ENCODE measurements at regions not wholly inside any gene's neighbourhood (a gene's known extent, or its start where the extent isn't known, plus 50 kb on each side); places are given as distances from the start of the nearest gene placed in this dataset.

DNA sequence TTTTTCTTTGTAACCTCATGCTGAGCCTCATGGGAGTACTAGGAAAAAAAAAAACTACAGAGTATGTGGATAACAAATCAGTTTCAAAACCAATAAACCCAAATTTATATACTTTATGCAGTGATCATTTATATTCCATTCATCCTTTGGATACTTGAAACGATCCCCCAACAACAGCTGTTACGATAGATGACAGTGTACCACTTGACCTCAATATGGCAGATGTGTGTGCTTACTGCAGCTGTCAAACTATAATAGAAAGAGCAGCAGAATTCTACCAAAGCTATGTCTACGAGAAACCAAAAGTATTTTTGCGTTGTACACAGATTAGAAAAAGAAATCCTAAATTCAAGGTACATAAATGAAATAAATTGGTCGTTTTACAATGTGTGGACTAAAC lies 337.8 kb downstream of the PDGFC start:
- no peaks in the 10 kb centered on the region for H4K20me1 ChIP-seq (ENCODE audit: control insufficient read depth, insufficient read depth, low read length, poor library complexity, severe bottlenecking)
- H3K27ac Mint-ChIP-seq: no peak overlapping the region
- no peaks in the 10 kb centered on the region for H3K9me3 Mint-ChIP-seq (ENCODE audit: insufficient read depth)
- intact Hi-C loops (cut with micrococcal nuclease): no loop called here
- H3K9me3 ChIP-seq (ENCODE audit: control extremely low read depth in 1 of 3, control insufficient read depth in 2 of 3, insufficient read depth in 1 of 3, low read length in 2 of 3): peaks cover 0 to 1% (median 0%) of the 10 kb centered on the region in 3 donors
- H3K4me3 ChIP-seq (ENCODE audit: control extremely low read depth in 1 of 5, extremely low read depth in 1 of 5, insufficient read depth in 1 of 5, low read depth in 2 of 5, low read length in 4 of 5): no peak overlapping the region
- no peaks in the 10 kb centered on the region for H3K36me3 ChIP-seq (replicated peaks in 1 of 2; ENCODE audit: control extremely low read depth in 1 of 2, control insufficient read depth in 1 of 2, extremely low read depth in 1 of 2, insufficient read depth in 2 of 2, low read length in 1 of 2)
- no peak overlapping the region for H3K4me2 ChIP-seq (replicated peaks; ENCODE audit: low read depth, low read length, poor library complexity, severe bottlenecking)
- TF ChIP-seq, protein P1, sequence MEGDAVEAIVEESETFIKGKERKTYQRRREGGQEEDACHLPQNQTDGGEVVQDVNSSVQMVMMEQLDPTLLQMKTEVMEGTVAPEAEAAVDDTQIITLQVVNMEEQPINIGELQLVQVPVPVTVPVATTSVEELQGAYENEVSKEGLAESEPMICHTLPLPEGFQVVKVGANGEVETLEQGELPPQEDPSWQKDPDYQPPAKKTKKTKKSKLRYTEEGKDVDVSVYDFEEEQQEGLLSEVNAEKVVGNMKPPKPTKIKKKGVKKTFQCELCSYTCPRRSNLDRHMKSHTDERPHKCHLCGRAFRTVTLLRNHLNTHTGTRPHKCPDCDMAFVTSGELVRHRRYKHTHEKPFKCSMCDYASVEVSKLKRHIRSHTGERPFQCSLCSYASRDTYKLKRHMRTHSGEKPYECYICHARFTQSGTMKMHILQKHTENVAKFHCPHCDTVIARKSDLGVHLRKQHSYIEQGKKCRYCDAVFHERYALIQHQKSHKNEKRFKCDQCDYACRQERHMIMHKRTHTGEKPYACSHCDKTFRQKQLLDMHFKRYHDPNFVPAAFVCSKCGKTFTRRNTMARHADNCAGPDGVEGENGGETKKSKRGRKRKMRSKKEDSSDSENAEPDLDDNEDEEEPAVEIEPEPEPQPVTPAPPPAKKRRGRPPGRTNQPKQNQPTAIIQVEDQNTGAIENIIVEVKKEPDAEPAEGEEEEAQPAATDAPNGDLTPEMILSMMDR (IDR thresholded peaks at IDR 0.05): no peak
- TF ChIP-seq EZH2 (IDR thresholded peaks at IDR 0.05; ENCODE audit: borderline replicate concordance, insufficient read depth, low read depth, low read length, poor library complexity, severe bottlenecking): no peak
- ATAC-seq (ENCODE audit: low read depth): no peak
- no peaks in the 10 kb centered on the region for H3K27me3 Mint-ChIP-seq
- no peak for DNase-seq
- no peaks in the 10 kb centered on the region for H3K4me1 ChIP-seq (ENCODE audit: control insufficient read depth in 2 of 2, insufficient read depth in 2 of 2, low read length in 2 of 2)
- no peak overlapping the region for H2AFZ ChIP-seq (ENCODE audit: insufficient read depth, low read depth, low read length, poor library complexity, severe bottlenecking)
- no peaks in the 10 kb centered on the region for H3K79me2 ChIP-seq (ENCODE audit: control insufficient read depth, insufficient read depth, low read length)
- ChIA-PET CTCF (no interaction called here), POLR2A (no interaction called here)
- WGBS (ENCODE audit: insufficient coverage): no CpG with 5 or more reads among the region's 5 CpGs
- H3K27me3 ChIP-seq (replicated peaks in 1 of 4; ENCODE audit: control extremely low read depth in 1 of 4, control insufficient read depth in 3 of 4, insufficient read depth in 4 of 4, low read length in 3 of 4): no peaks in the 10 kb centered on the region
- no peak overlapping the region for H3K9ac ChIP-seq (ENCODE audit: low read length)
- H3K4me1 Mint-ChIP-seq: no peaks in the 10 kb centered on the region
- H3K4me3 Mint-ChIP-seq: no peak overlapping the region
- H3K27ac ChIP-seq (ENCODE audit: low read length in 2 of 2): no peak overlapping the region

DNA sequence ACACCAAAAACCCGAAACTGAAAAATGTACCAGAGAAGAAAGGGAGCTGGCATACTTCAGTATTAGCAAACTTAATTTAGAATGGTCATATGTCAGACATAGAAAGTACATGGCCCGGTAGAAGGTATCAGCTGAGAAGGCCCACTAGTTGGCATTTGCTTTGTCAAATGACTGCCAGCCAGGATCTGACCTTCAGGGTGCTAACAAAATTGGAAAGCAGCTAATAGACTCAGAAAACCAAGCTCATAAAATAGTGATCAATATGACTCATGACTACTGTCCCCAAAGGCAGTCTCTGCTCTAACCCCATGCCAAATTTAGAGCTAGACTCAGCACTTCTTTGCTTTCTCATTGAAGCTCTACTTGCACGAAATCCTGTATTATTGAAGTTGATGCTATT lies 342.7 kb downstream of the PDGFC start:
- no peak overlapping the region for H3K9ac ChIP-seq (ENCODE audit: low read length)
- ATAC-seq (ENCODE audit: low read depth): no peak
- no peaks in the 10 kb centered on the region for H3K36me3 ChIP-seq (replicated peaks in 1 of 2; ENCODE audit: control extremely low read depth in 1 of 2, control insufficient read depth in 1 of 2, extremely low read depth in 1 of 2, insufficient read depth in 2 of 2, low read length in 1 of 2)
- H3K9me3 ChIP-seq (ENCODE audit: control extremely low read depth in 1 of 3, control insufficient read depth in 2 of 3, insufficient read depth in 1 of 3, low read length in 2 of 3): no peaks in the 10 kb centered on the region
- no peak overlapping the region for H3K4me3 ChIP-seq (ENCODE audit: control extremely low read depth in 1 of 5, extremely low read depth in 1 of 5, insufficient read depth in 1 of 5, low read depth in 2 of 5, low read length in 4 of 5)
- H3K27ac ChIP-seq (ENCODE audit: low read length in 2 of 2): no peak overlapping the region
- no peaks in the 10 kb centered on the region for H3K79me2 ChIP-seq (ENCODE audit: control insufficient read depth, insufficient read depth, low read length)
- Mint-ChIP-seq H3K9me3 (ENCODE audit: insufficient read depth) (no peaks in the 10 kb centered on the region), H3K4me3 (no peak overlapping the region), H3K27ac (no peak overlapping the region), H3K27me3 (no peaks in the 10 kb centered on the region), H3K4me1 (no peaks in the 10 kb centered on the region)
- no peak overlapping the region for H3K4me2 ChIP-seq (replicated peaks; ENCODE audit: low read depth, low read length, poor library complexity, severe bottlenecking)
- whole genome bisulfite sequencing (ENCODE audit: insufficient coverage): 90% methylated on average over 1 of the region's 3 CpGs
- no peaks in the 10 kb centered on the region for H3K27me3 ChIP-seq (replicated peaks in 1 of 4; ENCODE audit: control extremely low read depth in 1 of 4, control insufficient read depth in 3 of 4, insufficient read depth in 4 of 4, low read length in 3 of 4)
- ChIA-PET CTCF (no interaction called here), POLR2A (no interaction called here)
- H3K4me1 ChIP-seq (ENCODE audit: control insufficient read depth in 2 of 2, insufficient read depth in 2 of 2, low read length in 2 of 2): no peaks in the 10 kb centered on the region
- H2AFZ ChIP-seq (ENCODE audit: insufficient read depth, low read depth, low read length, poor library complexity, severe bottlenecking): no peak overlapping the region
- TF ChIP-seq, protein P1 (IDR thresholded peaks at IDR 0.05): no peak
- no peak for TF ChIP-seq EZH2 (IDR thresholded peaks at IDR 0.05; ENCODE audit: borderline replicate concordance, insufficient read depth, low read depth, low read length, poor library complexity, severe bottlenecking)
- H4K20me1 ChIP-seq (ENCODE audit: control insufficient read depth, insufficient read depth, low read length, poor library complexity, severe bottlenecking): no peaks in the 10 kb centered on the region
- intact Hi-C loops (cut with micrococcal nuclease): no loop called here
- DNase-seq: no peak

Data from B cell (primary cell).